ENCODE measurements at regions not wholly inside any gene's neighbourhood (a gene's known extent, or its start where the extent isn't known, plus 50 kb on each side); places are given as distances from the start of the nearest gene placed in this dataset.
"Not testable (repeated sequence)": the region's sequence is repeated elsewhere in the genome, so short reads cannot be mapped to it uniquely, and the experiment has no call there.

DNA sequence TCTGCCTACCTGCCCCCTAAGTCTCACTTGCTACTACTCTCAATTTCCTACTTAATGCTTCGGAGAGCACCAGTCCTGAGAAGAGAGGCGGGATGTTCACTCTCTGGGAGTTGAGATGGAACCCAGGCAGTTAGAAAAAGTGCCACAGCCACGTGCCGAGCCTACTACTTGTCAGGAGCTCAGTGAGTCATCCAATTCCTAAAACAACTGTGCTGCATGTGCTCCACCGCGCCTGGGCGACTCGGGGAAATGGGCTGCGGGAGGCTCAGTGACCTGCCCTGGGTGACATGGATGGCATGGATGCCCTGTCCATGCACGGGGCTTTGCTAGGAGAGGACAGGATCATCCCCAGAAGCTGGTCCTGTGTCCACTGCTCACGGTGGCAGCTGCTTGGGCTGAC, 2884.2 kb downstream of the RPIA start:
- not testable (repeated sequence) for DNase-seq

- DNase-seq, result not testable (repeated sequence)
These were observed 2885.9 kb downstream of the RPIA start for GRCh38 chr2:91577406-91577805.

GRCh38 chr2:91578678-91579077, 2887.2 kb downstream of the RPIA start:
- DNase-seq, result not testable (repeated sequence)

DNA sequence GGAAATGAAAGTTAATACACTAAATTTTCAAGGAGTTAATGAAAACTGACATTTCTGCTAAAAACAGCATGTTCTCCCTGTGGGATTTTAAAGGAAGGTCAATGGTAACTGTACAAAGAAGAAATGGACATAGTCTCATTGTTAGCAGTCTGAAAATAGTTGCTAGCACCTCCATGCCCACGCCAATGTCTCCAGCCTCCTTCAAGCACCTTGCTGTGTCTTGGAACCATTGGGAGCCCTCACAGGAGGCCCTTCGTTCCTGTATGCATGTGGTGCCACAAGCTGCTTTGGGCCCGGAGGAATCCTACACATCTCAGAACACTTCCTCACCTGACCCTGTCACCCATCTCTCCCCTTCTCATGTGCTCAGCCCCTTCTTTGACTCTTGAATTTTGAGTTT, 2888.1 kb downstream of the RPIA start:
- not testable (repeated sequence) for DNase-seq

GRCh38 chr2:91580043-91580442, 2888.6 kb downstream of the RPIA start:
- not testable (repeated sequence) for DNase-seq

- not testable (repeated sequence) for DNase-seq
These were observed 2895.6 kb downstream of the RPIA start for GRCh38 chr2:91587098-91587497.

DNA sequence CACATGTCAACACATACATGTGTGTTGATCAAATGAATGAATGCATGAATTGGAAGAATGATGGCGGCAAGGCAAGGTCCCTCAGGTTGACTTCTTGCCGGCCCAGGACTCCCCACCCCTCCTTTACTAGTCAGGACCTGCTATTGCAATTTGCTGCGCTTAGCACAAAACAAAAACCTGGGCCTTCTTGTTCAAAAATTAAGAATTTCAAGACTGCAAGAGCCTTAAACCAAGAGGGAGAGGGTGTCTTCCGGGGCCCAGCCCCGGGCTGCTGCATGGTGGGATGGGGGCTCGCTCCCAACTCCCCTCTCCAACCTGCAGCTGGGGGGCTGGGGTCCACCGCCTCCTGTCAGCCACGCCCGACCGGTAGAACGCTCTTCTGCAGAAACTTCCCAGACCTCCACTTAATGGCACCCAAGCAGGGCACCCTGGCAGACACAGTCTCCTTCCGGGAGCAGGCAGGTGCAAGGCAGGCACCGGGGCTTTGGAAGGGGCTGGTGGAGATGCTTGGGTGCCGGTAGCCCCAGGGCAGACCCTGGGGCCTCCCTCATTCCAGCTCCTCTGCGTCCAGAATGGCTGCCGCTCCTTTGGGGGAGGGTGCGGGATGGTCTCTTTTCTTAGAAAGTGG, 2896.5 kb downstream of the RPIA start:
- DNase-seq, result not testable (repeated sequence)

GRCh38 chr2:91588782-91589223, 2897.3 kb downstream of the RPIA start:
- DNase-seq, result not testable (repeated sequence)

- not testable (repeated sequence) for DNase-seq
These were observed 2898.2 kb downstream of the RPIA start for GRCh38 chr2:91589454-91590328.

GRCh38 chr2:91590381-91590780, 2898.9 kb downstream of the RPIA start:
- DNase-seq, result not testable (repeated sequence)

DNA sequence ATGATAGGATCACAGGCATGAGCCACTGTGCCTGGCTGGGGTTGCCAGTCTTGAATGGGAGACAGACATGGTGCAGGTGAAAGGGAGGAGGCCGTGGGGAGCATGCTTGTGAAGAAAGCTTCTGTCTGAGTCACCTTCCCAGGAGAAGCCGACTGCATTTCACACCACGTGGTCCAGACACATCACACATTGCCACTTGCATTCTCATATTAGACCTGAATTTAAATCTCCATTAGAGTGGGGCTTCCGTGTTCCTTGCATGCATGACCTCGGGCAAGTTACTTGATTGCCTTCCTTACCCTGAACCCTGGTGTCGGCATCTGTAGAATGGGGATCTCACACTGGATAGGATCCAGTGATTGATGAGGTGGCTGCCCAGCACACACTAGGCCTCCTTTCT, 2899.6 kb downstream of the RPIA start:
- not testable (repeated sequence) for DNase-seq

DNA sequence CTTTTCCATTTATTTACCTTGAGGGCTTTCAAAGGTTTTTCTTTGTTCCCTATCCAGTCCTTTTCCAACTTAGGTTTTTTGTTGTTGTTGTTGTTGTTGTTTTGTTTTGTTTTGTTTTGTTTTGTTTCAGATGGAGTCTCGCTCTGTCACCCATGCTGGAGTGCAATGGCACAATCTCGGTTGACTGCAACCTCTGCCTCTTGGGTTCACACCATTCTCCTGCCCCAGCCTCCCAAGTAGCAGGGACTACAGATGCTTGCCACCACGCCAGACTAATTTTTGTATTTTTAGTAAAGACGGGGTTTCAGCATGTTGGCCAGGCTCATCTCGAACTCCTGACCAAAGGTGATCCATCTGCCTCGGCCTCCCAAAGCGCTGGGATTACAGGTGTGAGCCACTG, 2906.0 kb downstream of the RPIA start:
- DNase-seq, result not testable (repeated sequence)

GRCh38 chr2:91598519-91598918, 2907.0 kb downstream of the RPIA start:
- not testable (repeated sequence) for DNase-seq

DNA sequence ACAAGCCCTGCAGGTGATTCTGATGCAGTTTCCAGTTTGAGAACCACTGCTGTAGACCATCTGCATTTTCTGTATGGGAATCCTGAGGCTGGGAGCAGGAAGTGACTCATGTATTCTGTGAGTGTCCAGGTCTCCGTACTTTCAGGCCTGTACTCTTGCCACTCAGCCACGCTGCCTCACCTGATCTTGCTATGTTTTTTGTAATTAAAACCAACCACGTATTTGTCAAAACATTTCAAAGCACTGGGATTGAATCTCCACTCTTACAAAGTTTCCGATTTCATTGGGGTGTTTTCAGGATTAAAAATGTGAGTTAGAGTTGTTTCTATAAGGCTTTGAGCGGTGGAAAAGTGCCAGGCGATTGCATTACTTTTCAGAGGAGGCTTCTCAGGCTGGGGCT, 2907.5 kb downstream of the RPIA start:
- DNase-seq, result not testable (repeated sequence)

- DNase-seq, result not testable (repeated sequence)
These were observed 2911.4 kb downstream of the RPIA start for GRCh38 chr2:91602860-91603259.

DNA sequence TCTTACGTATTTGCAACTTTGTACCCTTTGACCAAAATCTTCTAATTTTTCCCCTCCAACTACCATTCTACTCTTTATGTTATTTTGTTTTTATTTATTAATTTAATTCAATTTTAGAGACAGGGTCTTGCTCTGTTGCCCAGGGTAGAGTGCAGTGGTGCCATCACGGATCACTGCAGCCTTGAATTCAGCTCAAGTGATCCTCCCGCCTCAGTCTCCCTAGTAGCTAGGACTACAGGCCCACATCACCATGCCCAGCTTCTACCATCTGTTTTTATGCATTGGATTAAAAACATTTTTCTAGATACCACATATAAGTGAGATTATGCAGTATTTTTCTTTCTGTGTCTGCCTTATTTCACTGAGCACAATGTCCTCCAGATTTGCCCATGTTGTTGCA, 2912.5 kb downstream of the RPIA start:
- DNase-seq, result not testable (repeated sequence)

DNA sequence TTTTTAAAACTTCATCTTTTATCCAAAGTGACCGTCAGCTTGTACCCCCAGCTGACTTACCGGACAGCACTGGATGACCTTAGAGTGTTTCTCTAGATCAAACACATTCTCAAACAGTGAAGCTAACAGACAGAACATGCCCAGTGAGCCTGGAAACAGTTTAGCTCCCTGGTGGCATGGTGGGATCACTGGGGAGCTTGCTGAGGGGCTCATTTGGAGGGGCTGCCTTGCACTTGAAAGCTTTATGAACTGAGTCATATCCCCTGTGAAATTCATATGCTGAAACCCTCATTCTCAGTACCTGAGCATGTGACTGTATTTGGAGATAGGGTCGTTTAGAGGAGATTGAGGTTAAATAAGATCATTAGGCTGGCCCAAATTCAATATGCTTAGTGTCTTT, 2913.2 kb downstream of the RPIA start:
- not testable (repeated sequence) for DNase-seq

DNA sequence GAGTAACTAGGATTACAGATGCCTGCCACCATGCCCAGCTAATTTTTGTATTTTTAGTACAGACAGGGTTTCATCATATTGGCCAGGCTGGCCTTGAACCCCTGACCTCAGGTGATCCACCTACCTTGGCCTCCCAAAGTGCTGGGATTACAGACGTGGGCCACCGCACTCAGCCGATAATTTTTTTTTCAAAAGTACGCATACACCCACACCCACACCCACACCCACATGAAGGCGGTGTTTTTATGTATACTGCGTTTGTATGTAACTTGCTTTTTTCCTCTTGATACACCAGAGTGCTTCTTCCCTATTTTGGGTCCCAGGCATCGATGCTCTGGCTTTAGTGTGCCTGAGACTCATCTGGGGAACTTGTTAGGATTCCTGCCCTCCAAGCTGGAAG, 2932.3 kb downstream of the RPIA start:
- not testable (repeated sequence) for DNase-seq

DNA sequence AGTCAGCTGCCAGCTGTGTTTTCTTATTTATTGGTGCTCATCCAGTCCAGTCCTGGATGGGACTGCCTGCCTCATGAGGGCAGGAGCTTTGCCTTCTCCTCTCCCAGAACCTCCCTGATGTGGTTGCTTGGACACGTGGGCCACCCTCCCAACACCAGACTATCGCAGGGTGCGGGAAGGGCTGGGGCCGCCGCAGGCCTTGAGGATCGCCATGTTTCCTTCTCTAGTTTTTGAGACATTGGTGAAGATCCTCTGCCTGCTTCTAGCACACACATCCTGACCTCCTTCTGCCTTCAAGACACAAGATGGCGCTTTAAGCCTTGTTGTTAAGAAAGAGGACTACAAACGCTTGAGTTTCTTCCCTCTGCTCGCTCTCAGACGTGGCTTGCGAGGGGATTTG, 2937.0 kb downstream of the RPIA start:
- DNase-seq, result not testable (repeated sequence)

DNA sequence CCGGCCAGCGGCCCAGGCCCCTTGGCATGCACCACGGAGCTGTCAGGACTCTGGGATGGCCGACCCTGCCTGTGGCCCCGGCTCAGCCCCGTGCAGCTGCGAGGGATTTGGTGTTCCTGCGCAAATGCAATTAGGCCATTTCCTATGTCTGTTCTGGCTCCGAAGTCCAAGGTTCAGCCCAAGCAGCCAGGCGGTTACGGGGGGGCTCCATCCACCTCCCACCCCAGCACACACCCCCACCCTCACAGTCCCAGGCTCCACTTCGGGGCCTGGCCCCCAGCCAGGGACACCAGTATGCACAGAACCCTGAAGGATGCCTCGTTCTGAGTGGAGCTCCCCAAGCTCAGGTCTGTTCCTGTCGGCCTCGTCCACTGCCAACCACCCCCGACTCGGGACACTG, 2965.7 kb downstream of the RPIA start:
- not testable (repeated sequence) for DNase-seq

GRCh38 chr2:91658336-91658735, 2966.9 kb downstream of the RPIA start:
- not testable (repeated sequence) for DNase-seq

GRCh38 chr2:91659189-91659916, 2967.9 kb downstream of the RPIA start:
- not testable (repeated sequence) for DNase-seq

GRCh38 chr2:91659917-91660275, 2968.4 kb downstream of the RPIA start:
- DNase-seq, result peak; percentile 26

Measured in hematopoietic multipotent progenitor cell treated with erythropoietin and hydrocortisone succinate and interleukin-3 and kit ligand, for 6 days (in vitro differentiated cells).